Stimulated activated CD4-positive, alpha-beta T cell treated with anti-CD3 and anti-CD28 coated beads, Interleukin-4, amount 100 ng/mL, for 4 hours (primary cell): ENCODE measurements at regions not wholly inside any gene's neighbourhood (a gene's known extent, or its start where the extent isn't known, plus 50 kb on each side); places are given as distances from the start of the nearest gene placed in this dataset.
"Not testable (repeated sequence)": the region's sequence is repeated elsewhere in the genome, so short reads cannot be mapped to it uniquely, and the experiment has no call there.

Experiments used
- DNase-seq, 2 experiments: peaks; one replicate each; pipeline ENCODE4 v3.0.0-alpha.2; 2020

DNA sequence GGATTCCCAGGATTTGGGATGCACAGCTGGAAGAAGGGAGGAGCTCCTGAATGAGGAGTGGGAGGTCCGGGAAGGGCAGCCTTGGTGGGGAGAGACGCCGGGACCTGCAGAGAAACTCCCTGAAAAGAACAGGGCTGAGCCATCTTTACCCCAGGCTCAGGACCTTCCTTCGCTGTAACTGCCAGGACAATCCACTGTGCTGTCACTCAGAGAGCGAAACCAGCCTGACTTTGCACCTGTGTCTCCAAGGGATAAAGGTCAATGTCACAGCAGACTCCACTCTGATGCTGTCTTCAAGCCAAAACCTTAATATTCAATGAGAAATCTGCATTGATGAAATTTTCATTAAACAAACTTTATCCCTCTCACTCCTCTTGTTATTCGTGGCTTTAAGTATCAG is 235.4 kb upstream of the SULF2 start:
- not testable (repeated sequence) for DNase-seq

DNA sequence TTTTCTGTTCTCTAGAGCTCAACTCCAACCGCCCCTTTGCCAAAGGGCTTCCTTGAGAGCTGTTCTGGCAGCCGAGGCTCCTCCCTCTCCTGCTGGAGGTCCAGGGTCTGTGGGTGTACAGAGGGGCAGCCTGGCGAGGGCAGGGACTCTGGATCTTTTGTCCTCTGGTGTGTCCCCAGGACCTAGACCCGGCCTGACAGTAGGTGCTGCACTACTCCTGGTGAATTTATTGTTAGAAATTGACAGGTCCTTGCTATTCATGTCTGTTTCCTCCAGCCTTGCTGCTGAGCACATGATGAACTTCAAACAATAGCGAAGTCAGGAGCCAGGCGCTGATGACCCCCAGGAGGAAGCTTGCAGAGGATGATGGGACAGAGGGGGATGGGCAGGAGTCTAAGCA is 234.7 kb upstream of the SULF2 start:
- no peak for DNase-seq

DNA sequence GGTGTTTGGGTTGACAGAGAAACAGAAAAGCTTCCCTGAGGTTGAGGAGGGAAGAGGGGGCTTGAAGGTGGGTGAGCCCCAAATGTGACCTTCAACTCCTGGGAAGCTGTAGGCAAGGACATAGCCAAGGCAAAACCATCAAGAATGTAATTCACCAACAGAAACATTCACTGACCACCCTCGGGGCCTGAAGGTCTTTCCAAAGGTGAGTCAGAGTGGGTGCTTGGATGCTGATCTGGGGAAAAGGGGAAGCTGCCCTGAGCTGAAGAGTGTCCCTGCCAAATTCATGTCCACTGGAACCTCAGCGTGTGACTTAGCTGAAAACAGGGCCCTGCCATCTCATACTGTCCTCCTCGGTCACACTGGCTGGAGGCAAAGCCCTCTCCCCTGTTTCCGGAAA is 234.2 kb upstream of the SULF2 start:
- DNase-seq, result no peak

DNA sequence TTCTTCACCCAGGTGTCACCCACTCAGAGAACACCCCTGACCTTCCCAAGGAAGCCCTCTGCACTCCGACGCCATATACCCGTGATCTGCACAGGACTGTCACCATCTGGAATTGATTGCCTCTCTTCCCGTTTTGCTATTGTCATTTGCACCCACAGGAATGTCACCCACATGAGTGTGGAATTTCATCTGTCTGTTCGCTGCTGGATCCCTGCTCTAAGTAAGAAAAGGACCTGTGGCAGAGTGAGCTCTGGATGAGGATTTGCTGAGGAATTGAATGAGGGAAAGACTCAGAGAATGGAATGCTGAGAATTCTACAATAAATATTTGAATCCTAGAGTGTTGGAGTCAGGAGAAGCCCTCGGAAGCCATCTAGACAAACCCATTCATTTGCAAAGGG is 233.6 kb upstream of the SULF2 start:
- not testable (repeated sequence) for DNase-seq

DNA sequence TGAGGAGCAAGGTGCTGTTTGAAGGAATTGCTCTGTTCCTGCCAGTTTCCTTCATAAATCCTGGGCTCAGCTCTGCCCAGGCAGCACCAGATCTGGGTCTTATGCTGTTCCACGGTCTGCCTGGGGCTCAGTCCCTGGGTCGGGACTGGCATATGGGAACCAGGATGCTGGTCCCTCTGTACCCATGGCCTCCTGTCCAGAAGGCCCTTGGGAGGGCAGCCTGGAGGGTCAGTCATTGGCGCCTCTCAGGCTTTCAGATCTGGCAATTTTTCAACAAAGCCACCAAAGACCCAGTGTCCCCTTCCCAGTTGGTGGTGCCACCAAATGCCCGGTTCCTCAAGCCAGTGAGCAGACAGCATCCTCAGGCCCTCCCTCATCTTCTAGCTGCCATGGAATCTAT is 232.7 kb upstream of the SULF2 start:
- DNase-seq, result no peak

DNA sequence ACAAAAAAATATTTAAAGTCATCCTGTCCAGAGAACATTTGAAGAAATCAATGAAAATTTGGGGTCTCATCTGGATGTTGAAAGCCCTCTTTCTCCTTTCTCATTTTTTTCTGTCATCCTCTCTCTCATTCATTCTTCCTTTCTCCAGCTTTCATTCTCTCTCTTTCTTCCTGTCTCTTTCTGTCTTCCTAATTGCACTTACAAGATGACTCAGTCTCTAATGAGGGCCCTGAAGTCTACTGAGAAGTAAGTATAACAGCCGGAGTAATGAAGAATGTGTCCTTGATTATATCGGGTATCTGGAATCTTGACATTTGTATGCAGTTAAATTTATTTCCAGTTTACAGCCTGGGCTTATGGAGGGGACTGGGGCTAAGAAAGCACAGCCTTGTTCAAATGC is 232.2 kb upstream of the SULF2 start:
- no peak for DNase-seq

DNA sequence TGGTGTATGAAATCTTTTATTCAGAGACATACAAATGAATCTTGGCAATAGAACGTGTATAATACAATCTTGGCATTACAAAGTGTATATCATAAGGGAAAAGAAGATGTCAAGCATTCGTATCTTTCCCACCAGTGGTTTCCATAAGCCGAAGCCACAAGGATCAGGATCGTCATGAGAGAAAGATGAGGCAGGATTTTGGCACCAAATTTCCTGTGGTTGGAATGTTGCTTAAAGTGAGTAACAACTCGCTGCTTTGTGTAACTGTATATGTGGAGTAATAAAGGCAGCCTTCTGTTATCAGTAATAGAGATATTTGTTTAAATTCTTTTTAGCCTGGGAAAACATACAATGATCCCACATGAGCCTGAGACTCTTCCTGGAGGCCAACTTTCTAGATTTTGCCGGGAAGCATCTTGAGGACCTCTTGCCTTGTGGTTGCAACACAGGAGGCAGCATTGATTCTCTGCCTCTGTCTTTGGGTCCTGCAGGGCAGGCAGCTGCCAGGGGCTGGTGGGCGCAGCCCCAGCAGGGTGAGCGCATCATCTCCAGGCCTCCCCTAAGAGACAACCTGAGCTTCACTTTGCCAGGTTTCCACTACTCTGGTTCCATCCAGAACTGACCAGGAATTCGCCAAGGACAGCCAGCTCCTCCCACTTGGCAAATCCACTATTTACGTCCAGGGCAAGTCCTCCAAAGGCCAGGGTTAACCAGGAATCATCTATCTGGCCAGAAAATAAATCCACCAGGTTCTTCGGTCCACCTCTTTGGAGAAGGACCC is 230.9 kb upstream of the SULF2 start:
- DNase-seq, result no peak

DNA sequence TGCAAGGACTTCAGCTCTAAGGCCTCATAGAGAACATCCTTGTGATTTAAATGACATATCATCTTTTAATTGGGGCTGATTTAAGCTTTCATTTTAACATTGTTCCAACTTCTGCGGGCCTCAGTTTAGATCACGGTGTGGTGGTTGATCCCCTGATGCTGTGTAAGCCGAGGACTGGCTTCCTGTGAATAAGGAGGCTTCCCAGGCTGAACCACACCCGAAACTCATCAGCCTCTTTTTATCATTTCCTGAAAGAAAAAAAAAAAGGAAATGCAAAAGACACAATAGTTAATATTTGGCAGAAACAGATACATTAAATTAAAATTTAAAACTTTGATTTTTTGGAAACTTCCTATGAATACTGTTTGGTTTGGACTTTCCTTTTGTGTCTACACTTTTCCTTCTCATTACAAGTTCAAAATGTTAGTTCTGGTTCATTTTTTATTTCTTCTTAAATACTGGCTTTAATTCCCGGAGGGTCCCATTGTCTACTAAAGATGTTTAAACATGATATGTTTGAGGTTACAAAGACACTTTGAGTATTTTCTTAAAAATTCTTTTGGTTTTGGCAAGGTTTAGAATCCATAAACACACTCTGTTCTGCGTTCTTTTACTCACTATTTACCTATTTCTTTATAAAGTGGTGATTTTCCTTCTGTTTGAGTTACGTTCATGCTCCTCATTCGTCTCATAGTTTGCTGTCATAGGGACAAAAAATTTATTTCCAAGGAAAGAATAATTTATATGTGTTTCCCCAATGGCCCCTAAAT is 230.0 kb upstream of the SULF2 start:
- DNase-seq, result no peak

DNA sequence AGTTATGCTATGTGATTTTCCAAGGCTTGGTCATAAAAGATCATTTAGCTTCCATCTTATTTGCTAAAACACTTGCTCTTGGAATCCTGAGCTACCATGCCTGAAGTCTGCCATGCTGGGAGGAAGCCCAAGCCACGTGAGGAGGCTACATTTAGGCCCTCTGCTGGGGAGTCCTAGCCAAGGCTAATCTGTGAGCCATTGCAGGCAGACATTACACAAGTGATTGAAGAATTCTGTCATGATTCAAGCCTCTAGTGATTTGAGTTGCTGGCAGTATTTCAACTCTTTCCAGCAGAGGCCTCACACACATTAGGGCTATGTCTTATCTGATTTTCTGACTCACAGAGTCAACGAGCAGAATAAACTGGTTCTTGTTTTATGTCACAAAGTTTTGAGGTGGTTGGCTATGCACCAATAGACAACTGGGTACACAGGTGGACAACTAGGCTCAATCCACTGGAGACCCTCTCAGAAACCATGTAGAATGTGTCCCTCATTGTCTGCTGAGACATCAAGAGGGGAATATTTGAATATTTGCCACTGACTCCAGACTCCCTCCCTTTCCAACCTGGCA is 227.2 kb upstream of the SULF2 start:
- DNase-seq, result no peak

DNA sequence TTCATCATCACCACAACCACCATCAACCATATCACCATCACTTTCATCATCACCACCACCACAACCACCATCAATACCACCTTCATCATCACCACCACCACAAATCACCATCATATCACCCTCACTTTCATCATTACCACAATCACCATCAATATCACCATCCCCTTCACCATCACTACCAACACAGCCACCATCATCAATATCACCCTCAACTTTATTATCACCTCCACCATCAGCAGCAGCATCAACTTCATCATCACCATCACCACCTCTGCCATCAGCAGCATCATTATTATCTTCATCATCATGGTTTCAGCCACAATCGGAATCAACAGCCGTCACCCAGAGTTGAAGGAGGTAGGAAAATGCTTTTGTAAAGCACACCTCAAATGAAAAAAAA is 225.7 kb upstream of the SULF2 start:
- no peak for DNase-seq

DNA sequence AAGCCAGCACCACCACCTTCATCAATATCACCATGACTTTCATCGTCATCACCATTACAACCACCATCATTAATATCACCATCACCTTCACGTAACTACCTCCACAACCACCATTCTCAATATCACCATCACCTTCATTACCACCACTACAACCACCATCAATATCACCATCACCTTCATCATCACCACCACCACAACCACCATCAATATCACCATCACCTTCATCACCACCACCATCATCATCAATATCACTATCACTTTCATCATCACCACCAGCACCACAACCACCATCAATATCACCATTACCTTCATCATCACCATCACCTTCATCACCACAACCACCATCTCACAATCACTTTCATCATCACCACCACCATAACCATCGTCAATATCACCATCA is 225.3 kb upstream of the SULF2 start:
- DNase-seq, result no peak

DNA sequence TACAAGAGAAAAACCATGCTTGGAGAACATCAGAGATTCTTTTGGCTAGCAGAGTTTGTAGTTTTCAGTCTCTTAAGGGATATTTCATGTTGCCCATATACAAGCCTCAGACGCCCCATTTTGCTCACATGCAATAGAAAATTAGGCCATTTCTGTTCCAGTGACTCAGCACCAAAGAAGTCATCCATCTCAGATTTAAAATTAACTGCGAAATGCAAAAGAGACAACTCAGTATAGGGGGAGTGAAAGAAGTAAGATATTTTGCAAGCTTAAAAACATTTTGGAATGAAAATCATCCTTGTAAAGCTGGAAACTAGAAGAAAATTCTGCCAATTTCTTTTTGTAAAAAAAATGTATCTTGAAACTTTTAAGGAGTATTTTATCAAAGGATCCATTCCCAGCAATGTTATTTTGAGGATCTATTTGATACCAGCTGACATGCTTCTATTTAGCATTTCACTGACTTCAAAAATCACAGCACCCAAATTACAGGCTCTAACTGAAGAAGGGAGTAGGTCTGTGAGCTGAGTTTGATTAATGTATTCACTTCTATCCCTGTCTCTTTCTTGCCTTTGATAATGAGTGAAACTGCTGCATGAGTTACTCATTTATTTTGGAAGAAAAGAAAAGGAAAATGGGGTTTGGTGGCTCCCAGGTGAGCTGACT is 223.7 kb upstream of the SULF2 start:
- no peak for DNase-seq

DNA sequence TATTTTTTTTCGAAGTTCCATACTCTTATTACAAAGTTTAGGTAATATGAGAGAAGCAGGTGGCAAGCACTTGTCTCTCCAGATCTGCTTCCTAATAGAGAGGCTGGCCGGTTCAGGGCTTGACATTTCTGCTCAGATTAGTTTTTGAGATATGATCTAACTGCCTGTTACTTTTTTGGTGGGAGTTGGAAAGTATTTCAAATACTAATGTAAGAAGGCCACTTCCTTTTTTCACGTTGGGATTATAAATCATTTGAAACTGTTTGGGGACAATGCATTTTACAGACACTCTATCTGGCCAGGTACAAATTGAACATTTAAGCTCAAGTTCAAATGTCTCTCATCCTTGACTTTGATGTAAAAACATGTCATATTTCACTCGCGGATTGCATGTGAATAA is 222.1 kb upstream of the SULF2 start:
- DNase-seq, result no peak

DNA sequence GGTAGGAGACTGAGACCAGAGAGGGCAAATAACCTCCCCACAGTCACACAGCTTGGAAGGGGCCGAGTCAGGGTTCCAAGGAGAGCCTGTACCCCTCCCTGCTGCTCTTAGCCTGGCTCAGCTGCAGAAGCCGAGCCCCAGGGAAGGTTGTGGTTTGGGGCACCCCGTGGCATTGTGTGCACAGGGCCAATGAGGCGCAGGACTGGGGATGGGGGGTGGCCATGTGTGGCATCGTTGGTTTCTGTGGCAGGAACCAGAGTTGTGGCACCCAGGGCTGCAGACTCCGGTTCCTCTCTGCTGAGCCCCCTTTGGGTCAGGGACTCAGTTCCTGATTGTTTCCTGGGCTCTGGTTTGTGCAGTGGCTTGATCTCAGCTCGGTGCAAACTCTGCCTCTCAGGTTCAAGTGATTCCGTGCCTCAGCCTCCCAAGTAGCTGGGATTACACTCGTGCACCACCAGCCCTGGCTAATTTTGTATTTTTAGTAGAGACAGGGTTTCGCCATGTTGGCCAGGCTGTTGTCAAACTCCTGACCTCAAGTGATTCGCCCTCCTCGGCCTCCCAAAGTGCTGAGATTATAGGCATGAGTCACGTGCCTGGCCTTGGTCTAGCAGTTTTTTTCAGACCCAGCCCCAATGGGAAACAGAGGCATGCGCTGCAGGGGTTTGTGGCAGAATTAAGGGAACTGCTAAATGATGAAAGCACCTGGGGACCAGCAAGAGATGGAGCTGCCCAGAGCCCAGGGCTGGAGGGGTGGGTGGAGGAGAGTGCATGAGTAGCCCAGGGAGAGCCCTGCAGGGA is 221.0 kb upstream of the SULF2 start:
- no peak for DNase-seq

DNA sequence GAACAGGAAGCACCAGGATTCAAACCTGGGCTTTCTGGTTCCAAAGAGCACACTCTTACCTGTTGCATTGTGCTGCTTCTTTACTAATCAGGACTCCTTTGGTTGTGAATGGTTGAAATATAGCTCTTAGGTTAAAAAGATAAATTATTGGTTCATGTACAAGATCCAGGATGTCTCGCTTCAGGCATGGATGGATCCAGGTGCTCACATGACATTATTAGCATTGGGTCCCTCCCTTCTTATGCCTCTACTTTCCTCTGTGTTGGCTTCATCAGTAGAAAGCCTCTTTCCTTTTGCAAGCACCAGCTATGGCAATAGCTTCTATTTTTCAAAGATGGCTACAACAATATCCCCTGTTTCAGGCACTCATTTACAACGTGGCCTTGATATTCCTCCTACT is 217.7 kb upstream of the SULF2 start:
- DNase-seq, result no peak

DNA sequence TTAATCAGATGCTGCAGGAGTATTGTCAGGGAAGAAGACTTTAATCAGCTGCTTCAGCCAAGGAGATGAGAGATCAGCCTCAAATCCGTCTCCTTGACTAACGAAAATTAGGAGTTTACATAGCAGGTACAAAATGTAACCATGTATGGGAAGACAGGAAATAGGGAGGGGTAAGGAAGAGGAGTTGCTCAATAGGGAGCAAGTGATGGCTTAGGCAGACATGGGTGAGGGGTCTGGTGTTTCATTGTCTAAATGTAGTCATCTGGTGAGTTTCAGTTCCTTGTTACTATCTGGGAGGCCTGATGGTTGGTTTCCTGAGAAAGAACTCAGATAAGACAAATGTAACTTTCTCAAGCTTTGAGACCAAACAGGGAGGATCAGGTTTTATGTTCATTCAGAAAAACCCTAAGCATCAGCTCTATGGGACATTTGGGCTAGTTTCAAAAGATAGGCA is 217.3 kb upstream of the SULF2 start:
- no peak for DNase-seq

DNA sequence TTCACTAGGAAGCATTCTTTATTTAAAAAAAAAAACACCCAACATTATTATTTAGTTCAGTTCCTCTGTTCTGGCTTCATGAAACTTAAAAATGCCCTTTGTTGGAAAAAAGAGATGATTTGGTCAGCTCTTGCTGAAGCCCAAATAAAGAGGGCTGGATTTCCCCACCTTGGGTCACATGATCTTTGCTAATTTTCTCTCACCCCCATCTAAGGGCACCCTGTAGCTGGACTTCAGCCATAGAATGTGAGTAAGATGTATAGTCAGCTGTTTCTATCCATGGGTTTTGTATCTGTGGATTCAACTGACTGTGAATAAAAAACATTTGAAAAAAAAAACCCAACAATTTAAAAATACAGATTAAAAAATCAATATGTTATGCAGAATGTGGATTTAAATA is 213.9 kb upstream of the SULF2 start:
- DNase-seq, result no peak

DNA sequence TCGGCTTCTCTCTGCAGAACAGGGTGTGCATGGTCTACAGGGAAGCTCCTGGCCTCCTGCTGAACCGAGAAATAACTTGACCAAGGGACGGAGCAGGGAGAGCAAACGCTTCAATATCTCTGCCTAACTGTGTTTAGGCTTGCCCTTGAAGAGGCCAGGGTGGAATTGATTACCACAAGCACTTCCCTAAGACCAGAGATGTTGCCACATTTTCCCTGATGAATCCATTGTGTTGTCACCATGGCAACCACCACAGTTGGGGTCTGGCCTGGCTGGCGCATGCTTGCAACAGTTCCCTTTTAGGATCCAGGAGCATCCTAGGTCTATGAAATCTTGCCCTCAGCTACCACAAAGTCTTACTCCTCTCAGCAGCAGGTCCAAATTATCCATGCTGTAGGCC is 213.5 kb upstream of the SULF2 start:
- no peak for DNase-seq

DNA sequence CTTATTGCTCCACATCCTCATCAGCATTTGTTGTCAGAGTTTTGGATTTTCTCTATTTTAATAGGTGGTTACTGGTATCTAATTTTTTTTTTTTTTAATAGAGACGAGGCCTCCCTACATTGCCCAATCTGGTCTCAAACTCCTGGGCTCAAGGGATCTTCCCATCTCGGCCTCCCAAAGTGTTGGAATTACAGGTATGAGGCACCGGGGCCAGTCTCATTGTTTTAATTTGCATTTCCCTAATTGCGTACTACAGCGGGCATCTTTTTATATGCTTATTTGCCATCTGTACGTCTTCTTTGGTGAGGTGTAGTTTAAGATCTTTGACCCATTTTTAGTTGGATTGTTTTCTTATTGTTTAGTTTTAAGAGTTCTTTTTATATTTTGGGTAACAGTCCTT is 210.4 kb upstream of the SULF2 start:
- no peak for DNase-seq

DNA sequence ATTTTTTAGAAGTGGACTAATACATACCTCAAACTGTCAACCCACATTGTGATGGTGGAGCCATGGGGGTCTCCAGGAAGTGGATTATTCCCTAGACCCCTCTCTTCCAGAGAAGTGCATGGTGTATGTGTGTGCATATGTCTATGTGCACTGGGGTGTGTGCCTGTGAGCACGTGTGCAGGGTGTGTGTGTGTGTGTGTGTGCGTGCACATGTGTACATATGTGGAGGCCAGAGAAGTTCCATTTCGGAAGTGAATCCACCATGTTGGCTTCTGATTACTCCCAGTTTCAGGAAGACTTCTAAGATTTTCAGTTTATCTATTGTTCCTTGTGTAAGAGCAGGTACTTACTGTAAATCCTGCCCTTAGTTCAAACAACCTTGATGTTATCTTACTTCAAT is 208.5 kb upstream of the SULF2 start:
- no peak for DNase-seq

DNA sequence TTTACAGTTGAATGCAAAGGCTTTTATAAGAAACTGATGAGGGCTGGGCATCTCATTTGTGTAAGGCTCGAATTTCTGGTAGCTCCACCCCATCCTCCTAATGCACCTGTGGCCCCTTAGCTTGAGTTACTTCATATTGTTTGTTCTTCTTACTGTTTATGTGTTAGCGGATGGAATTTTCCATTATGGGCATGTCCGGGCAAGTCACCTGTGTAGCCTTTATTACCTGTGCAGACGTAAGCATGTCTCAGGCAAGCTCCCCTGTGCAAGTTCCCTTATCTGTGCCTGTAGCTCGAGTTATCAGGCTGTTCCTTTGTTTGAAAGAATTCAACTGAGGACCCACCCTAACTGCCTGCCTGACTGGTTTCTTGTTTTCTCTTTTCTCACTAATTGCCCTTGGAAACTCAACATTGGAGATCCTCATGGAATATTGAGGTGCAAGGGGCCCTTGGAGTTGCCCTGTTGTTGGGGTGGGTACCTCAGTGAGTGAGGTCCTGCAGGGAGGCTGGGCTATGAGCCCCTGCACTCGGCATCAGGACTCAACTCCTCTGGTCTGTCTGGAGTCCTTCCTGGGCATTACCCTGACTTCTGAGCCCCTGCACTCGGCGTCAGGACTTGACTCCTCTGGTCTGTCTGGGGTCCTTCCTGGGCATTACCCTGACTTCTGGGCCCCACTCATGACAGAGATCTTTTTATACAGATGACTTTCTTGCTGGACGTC is 207.9 kb upstream of the SULF2 start:
- no peak for DNase-seq

DNA sequence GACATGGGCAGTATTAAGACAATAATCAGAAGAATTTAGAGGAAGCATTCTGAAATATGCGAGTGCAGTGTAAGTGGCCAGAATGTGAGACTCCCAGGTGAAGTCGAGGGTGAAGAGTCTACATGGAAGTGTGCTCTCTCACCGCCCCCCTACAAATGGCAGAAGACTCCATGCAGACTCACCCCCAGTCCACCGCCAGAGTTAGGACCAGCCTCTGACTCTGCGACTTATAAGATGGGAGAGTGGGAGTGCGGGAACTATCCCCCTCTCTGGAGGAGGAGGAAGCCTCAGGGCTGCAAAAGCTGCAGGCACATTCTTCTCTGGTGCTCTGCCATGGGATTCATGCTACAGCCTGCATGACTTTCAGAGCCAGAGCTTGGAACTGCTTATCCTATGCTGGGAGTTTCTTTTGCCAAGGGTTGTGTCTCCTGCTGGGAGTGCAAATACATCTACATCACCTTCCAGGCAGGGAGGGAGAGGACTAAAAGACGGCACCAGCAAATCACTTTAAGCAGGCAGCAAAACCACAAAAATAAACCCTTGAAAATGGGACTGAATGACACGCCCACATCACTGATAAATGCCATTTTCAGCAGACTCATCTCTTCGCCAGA is 206.7 kb upstream of the SULF2 start:
- no peak for DNase-seq
